Ectodermal cell (in vitro differentiated cells): ENCODE measurements at regions not wholly inside any gene's neighbourhood (a gene's known extent, or its start where the extent isn't known, plus 50 kb on each side); places are given as distances from the start of the nearest gene placed in this dataset.

Experiments used
- H3K27ac ChIP-seq: 2 replicates; pipeline ENCODE4 v1.7.0; 2013; ENCODE audit warnings: mild to moderate bottlenecking, low read depth, low read length; ENCODE audit not compliant: insufficient read depth, poor library complexity, severe bottlenecking
- H3K27me3 ChIP-seq: 2 replicates; pipeline ENCODE4 v1.7.0; 2013; ENCODE audit warnings: mild to moderate bottlenecking, low read length; ENCODE audit not compliant: insufficient read depth, control insufficient read depth, poor library complexity, severe bottlenecking
- H3K36me3 ChIP-seq: one replicate; pipeline ENCODE4 v1.7.0; 2013; ENCODE audit warnings: low read length; ENCODE audit not compliant: control insufficient read depth, insufficient read depth
- H3K4me1 ChIP-seq: one replicate; pipeline ENCODE4 v1.7.0; 2013; ENCODE audit warnings: low read length; ENCODE audit not compliant: control insufficient read depth, insufficient read depth
- H3K4me3 ChIP-seq: 2 replicates; pipeline ENCODE4 v1.7.0; 2013; ENCODE audit warnings: low read depth, low read length, control low read depth; ENCODE audit not compliant: insufficient read depth
- H3K9me3 ChIP-seq: 2 replicates; pipeline ENCODE4 v1.7.0; 2013; ENCODE audit warnings: mild to moderate bottlenecking, low read length, moderate library complexity; ENCODE audit not compliant: control insufficient read depth
- WGBS, 2 experiments: methylation state at CpG; one replicate each; pipeline ENCODE4 v1.1.7; 2013; ENCODE audit warnings: missing lambda C conversion rate in 2 of 2; 5-methylcytosine and 5-hydroxymethylcytosine counted together

DNA sequence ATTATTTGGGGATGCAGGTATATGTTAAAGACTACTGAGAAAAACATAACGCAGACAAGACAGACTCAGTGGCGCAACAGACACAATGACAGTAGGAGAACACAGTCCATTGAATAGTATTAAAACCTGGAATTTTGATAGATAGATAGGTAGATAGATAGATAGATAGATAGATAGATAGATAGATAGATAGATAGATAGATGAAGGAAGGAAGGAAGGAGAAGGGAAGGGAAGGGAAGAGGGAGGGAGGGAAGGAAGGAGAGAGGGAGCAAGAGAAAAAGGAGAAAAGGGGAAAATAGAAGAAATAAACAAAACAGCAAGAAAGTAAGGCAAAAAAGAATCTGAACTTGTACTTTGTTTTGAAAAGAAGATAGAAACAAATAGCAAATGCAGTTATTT lies 404.5 kb downstream of the FOXO1 start:
- H3K36me3 ChIP-seq: no peaks in the 10 kb centered on the region
- H3K4me1 ChIP-seq: peaks cover 5% of the 10 kb centered on the region
- WGBS, 2 experiments: 98 to 100% methylated on average over 2 of the region's 2 CpGs
- H3K27me3 ChIP-seq: no peaks in the 10 kb centered on the region
- H3K4me3 ChIP-seq: no peak overlapping the region
- H3K9me3 ChIP-seq: peaks cover 2% of the 10 kb centered on the region
- H3K27ac ChIP-seq: no peak overlapping the region

DNA sequence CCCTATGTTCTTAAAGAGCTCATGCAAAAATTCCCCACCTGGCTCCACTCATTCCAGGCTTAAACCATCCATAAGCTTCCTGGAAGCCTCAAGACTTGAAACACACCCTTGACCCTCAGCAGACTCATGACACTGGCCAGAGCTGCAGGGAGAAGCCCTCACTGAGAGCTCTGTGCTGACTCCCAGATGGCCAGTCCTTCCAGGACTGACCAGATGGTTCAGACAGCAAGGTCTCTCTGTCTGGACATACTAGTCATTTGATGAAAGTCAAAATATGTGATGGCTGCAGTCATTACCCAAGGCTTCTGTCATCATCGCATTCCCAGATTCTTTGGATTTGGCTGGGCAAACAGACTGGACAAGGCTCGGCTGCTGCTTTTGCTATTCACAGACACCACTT lies 397.4 kb downstream of the FOXO1 start:
- H3K4me1 ChIP-seq: no peaks in the 10 kb centered on the region
- no peaks in the 10 kb centered on the region for H3K36me3 ChIP-seq
- H3K4me3 ChIP-seq: no peak overlapping the region
- WGBS, 2 experiments: 93 to 95% methylated on average over 2 of the region's 2 CpGs
- H3K9me3 ChIP-seq: no peaks in the 10 kb centered on the region
- H3K27ac ChIP-seq: no peak overlapping the region
- H3K27me3 ChIP-seq: no peaks in the 10 kb centered on the region

DNA sequence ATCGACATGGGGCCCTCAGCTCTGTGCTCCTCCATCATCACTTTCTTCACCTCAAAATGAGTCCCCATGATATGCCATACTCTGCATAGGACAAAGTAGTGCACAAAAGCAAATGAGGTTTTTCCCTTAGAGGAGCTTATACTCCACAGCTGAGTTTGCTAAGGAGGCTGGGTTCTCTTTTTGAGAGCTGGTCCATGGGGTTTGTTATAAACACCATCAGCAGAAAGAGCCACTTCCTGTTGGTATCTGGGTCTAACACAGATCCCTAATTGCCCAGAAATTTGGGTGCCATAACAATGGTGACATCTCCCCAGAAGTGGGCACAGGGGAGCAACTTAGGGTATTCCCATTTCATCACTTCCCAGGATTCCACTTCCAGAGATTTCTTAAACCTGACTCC lies 395.7 kb downstream of the FOXO1 start:
- Histone ChIP-seq H3K36me3 (no peaks in the 10 kb centered on the region), H3K4me1 (no peaks in the 10 kb centered on the region), H3K9me3 (no peaks in the 10 kb centered on the region), H3K27ac (no peak overlapping the region), H3K27me3 (no peaks in the 10 kb centered on the region), H3K4me3 (no peak overlapping the region)
- 88 to 97% methylated on average over 1 of the region's 1 CpG for WGBS, 2 experiments

DNA sequence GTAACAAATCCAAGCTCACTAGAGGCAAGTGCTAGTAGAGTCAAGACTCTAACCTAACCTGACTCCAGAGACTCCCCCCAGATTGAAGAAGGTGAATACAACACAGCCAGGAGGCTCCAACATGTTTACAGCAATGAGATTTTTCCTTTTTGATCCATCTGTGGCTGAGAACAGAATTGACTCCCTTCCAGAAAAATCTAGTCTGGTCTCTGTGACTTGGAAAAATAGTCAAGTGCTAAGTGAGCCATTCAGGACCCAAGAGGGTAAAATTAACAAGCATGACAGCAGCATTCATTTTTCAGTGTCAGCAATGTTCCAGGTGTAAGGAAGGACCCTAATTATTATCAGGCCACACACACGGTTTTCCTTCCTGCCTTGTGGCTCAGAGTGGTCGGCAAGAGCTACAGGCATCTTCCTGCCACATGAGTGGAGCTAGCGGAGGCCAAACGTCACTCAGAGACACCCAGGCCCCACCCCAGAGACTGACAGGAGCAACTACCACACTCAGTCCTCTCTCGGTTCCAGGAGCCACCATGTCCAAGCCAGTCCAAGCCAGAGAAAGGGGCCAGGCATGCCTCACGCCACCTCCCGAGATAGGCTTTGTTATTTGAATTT lies 395.1 kb downstream of the FOXO1 start:
- H3K27me3 ChIP-seq: no peaks in the 10 kb centered on the region
- H3K4me3 ChIP-seq: no peak overlapping the region
- no peaks in the 10 kb centered on the region for H3K4me1 ChIP-seq
- H3K36me3 ChIP-seq: no peaks in the 10 kb centered on the region
- WGBS, 2 experiments: 85 to 88% methylated on average over 7 of the region's 7 CpGs
- no peaks in the 10 kb centered on the region for H3K9me3 ChIP-seq
- H3K27ac ChIP-seq: no peak overlapping the region

DNA sequence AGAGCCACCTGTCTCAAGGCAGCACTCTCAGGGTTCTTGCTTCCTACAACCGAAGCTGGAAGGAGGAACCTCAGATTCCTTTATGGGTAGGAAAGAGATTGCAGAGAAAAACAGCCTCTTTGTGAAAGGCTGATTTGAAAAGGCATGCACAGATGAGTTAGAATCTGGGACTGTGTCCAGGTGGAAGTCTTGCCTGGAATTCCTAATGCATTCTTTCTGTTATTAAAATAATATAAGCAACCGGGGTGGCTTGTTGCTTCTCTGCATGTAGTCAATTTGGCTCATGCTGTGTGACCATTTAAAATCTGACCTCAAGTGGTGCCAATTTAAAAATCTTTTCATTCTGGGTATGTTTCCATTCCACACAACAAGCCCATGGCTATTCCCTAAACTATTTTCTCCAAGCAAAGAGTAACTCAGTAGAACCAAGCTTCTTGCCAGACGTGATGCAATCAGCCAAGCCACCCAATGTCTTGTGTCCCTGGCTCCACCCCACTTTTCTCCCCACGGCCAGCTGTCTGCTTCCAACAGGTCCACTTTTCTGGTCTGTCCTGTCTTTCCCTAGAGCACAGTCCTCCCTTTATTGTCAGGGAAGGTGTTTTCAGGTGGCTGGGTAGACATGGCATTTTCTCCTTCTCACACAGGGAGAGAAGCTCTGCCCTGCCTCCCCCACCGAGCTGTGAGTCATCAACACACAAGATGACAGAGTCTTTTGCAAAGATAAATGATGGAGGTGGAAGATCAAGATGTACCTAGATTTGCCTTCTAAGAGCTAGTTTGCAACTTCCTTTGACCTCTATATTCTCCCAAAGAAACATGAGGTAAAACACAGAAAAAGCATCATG lies 394.3 kb downstream of the FOXO1 start:
- 74 to 78% methylated on average over 4 to 5 of the region's 5 CpGs for WGBS, 2 experiments
- H3K36me3 ChIP-seq: no peaks in the 10 kb centered on the region
- H3K27ac ChIP-seq: no peak overlapping the region
- no peaks in the 10 kb centered on the region for H3K27me3 ChIP-seq
- no peaks in the 10 kb centered on the region for H3K4me1 ChIP-seq
- H3K4me3 ChIP-seq: no peak overlapping the region
- no peaks in the 10 kb centered on the region for H3K9me3 ChIP-seq

DNA sequence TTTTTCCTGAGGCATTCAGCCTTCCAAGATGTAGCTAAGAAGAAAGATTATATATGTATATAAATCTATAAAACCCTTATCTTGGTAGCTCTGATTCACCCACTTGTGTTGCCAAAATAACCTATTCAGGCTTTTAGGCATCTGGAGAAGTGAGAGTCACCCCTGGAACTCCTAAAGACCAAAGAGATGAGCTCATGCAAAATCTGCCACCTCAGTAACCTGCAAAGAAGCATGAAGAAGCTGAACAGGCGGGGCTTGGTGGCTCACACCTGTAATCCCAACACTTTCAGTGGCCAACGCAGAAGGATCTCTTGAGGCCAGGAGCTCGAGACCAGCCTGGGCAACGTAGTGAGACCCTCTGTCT lies 393.7 kb downstream of the FOXO1 start:
- Histone ChIP-seq H3K36me3 (no peaks in the 10 kb centered on the region), H3K4me1 (no peaks in the 10 kb centered on the region), H3K9me3 (no peaks in the 10 kb centered on the region), H3K4me3 (no peak overlapping the region), H3K27me3 (no peaks in the 10 kb centered on the region), H3K27ac (no peak overlapping the region)
- WGBS, 2 experiments: 93 to 97% methylated on average over 4 of the region's 4 CpGs

DNA sequence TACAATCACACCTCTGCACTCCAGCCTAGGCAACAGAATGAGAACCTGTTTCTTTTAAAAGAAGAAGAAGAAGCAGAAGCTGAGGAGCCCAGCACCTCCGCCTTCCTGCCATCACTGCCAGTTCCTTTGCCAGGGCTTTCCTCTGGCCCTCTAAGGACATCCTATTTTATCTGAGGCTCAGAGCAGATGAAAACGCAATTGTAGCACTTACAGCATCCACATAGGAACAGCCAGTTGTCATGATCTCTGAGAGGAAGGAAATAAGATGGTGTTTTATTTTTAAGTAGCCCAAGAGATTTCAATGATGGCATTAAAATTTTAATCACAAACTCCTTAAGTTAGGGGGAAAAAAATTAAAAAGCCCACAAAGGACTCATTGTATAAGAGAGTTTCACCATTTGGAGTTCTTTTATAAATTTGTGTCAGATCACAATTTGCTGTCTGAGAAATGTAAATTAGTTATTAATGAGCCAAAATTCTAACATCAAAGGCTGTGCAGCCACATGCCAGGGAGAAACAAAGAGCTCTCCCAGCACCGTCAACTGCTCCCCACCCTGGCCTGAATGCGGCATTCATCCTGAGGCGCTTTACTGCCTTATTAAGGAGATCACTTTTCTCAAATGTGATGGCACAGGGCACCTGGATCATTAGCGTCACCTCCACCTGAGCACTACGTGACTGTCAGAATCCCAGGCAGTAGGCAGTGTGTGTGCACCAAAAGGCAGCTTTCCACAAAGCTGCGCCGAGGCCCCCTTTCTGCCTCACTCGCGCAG lies 393.0 kb downstream of the FOXO1 start:
- Histone ChIP-seq H3K4me1 (no peaks in the 10 kb centered on the region), H3K27me3 (no peaks in the 10 kb centered on the region), H3K27ac (no peak overlapping the region), H3K4me3 (no peak overlapping the region), H3K36me3 (no peaks in the 10 kb centered on the region), H3K9me3 (no peaks in the 10 kb centered on the region)
- WGBS, 2 experiments: 89 to 90% methylated on average over 11 of the region's 11 CpGs

DNA sequence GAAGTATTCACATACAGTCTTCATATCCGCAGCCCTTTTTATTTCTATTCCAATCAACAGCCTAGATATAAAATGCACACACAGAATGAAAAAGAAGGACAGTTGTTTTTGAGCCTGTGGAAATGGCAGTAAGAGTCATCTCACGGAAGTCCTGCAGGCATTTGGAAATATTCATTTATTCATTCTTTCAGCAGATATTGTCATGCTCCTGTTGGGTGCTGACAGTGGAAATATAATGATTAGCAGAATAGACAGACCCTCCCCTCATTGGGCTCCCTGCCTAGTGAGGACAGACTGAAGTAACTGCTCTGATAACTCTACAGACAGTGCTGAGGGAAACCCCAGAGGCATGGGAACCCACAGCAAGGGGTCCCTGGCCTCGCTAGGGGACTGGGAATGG lies 392.3 kb downstream of the FOXO1 start:
- WGBS, 2 experiments: 87 to 89% methylated on average over 3 of the region's 3 CpGs
- Histone ChIP-seq H3K36me3 (no peaks in the 10 kb centered on the region), H3K27ac (no peak overlapping the region), H3K4me3 (no peak overlapping the region), H3K9me3 (no peaks in the 10 kb centered on the region), H3K4me1 (no peaks in the 10 kb centered on the region), H3K27me3 (no peaks in the 10 kb centered on the region)

DNA sequence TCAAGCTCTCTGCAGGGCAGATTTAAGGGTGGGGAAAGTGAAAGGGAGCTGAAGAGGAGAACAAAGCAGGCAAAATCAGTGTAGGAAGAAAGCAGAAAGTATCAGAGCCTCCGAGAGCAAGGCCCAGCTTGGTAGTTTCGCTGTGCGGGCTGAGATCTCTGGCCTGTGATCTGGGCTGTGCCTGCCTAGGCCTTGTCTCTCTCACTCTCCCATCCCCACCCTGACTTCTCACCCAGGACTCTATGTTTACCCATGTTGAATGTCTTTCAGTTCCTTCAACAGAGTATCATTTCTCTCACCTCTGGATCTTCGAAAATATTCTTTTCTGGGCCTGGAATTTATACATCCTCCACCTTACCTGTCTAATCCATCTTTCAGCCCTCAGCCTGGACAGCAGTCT lies 391.3 kb downstream of the FOXO1 start:
- Histone ChIP-seq H3K9me3 (no peaks in the 10 kb centered on the region), H3K27ac (no peak overlapping the region), H3K4me3 (no peak overlapping the region), H3K36me3 (no peaks in the 10 kb centered on the region), H3K4me1 (no peaks in the 10 kb centered on the region), H3K27me3 (no peaks in the 10 kb centered on the region)
- 91 to 93% methylated on average over 4 of the region's 4 CpGs for WGBS, 2 experiments

DNA sequence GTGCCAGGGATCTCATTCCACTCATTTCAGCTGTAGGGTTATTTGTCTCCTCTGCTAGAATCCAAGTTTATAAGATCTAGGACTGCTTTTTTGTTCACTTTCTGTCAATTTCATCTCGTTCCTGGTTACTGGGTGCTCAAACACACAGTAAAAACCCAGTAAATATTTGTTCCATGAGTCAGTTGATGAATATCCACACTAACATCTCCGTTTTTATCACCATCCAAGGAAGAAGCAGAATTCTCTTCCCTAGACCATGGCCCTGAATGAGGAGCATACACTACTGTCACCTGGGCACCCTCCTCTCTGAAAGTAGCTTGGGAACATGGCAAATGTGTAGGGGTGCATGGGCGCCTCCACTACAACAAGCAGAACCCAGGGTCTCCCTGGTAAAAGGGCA lies 390.8 kb downstream of the FOXO1 start:
- no peaks in the 10 kb centered on the region for H3K27me3 ChIP-seq
- H3K36me3 ChIP-seq: no peaks in the 10 kb centered on the region
- H3K27ac ChIP-seq: no peak overlapping the region
- no peaks in the 10 kb centered on the region for H3K9me3 ChIP-seq
- no peak overlapping the region for H3K4me3 ChIP-seq
- WGBS, 2 experiments: 94 to 97% methylated on average over 3 of the region's 3 CpGs
- H3K4me1 ChIP-seq: no peaks in the 10 kb centered on the region
